HEK293T (cell line): ENCODE measurements at regions not wholly inside any gene's neighbourhood (a gene's known extent, or its start where the extent isn't known, plus 50 kb on each side); places are given as distances from the start of the nearest gene placed in this dataset.

Source experiments
- ARNT ChIP-seq: fragments of 450-650 bp; IDR thresholded peaks from 2 replicates; pipeline ENCODE4 v1.6.1; 2017; ENCODE audit warnings: mild to moderate bottlenecking
- BHLHE40 ChIP-seq: fragments of 450-650 bp; IDR thresholded peaks from 2 replicates; pipeline ENCODE4 v1.6.1; 2016; ENCODE audit warnings: mild to moderate bottlenecking, moderate library complexity, borderline replicate concordance
- CTBP1 ChIP-seq: fragments of 450-650 bp; IDR thresholded peaks from 2 replicates; pipeline ENCODE4 v1.6.1; 2016; ENCODE audit warnings: borderline replicate concordance
- ELF4 ChIP-seq: fragments of 450-650 bp; IDR thresholded peaks from 2 replicates; pipeline ENCODE4 v1.6.1; 2017; ENCODE audit warnings: antibody characterized with exemption
- FOXK2 ChIP-seq: fragments of 450-650 bp; IDR thresholded peaks from 2 replicates; pipeline ENCODE4 v1.6.1; 2016; ENCODE audit warnings: mild to moderate bottlenecking
- FOXM1 ChIP-seq: fragments of 450-650 bp; IDR thresholded peaks from 2 replicates; pipeline ENCODE4 v1.6.1; 2017; ENCODE audit warnings: mild to moderate bottlenecking, borderline replicate concordance
- HDGF ChIP-seq: fragments of 450-650 bp; IDR thresholded peaks from 2 replicates; pipeline ENCODE4 v1.6.1; 2017; ENCODE audit warnings: antibody characterized with exemption, borderline replicate concordance
- NFRKB ChIP-seq: fragments of 450-650 bp; IDR thresholded peaks from 2 replicates; pipeline ENCODE4 v1.6.1; 2016; ENCODE audit warnings: mild to moderate bottlenecking, moderate library complexity
- SP1 ChIP-seq: fragments of 450-650 bp; IDR thresholded peaks from 2 replicates; pipeline ENCODE4 v1.6.1; 2017
- SUZ12 ChIP-seq: fragments of 450-650 bp; IDR thresholded peaks from 2 replicates; pipeline ENCODE4 v1.6.1; 2016; ENCODE audit warnings: mild to moderate bottlenecking
- TARDBP ChIP-seq: fragments of 450-650 bp; IDR thresholded peaks from 2 replicates; pipeline ENCODE4 v1.6.1; 2016
- ZNF384 ChIP-seq: fragments of 450-650 bp; IDR thresholded peaks from 2 replicates; pipeline ENCODE4 v1.6.1; 2016
- TF ChIP-seq, protein P1 (sequence below): fragments of 450-650 bp; IDR thresholded peaks from 2 replicates; pipeline ENCODE4 v1.6.1; 2016

- TF ChIP-seq CTBP1 (no peak), ZNF384 (no peak), HDGF (no peak), TARDBP (no peak), FOXK2 (no peak), SUZ12 (no peak), FOXM1 (no peak), ELF4 (no peak), ARNT (no peak), SP1 (no peak), BHLHE40 (no peak), NFRKB (no peak)
- TF ChIP-seq, protein P1, sequence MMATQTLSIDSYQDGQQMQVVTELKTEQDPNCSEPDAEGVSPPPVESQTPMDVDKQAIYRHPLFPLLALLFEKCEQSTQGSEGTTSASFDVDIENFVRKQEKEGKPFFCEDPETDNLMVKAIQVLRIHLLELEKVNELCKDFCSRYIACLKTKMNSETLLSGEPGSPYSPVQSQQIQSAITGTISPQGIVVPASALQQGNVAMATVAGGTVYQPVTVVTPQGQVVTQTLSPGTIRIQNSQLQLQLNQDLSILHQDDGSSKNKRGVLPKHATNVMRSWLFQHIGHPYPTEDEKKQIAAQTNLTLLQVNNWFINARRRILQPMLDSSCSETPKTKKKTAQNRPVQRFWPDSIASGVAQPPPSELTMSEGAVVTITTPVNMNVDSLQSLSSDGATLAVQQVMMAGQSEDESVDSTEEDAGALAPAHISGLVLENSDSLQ: no peak
Measured at GRCh38 chr10:44517635-44518034, 132.7 kb upstream of the CXCL12 start.
